ENCODE measurements at regions not wholly inside any gene's neighbourhood (a gene's known extent, or its start where the extent isn't known, plus 50 kb on each side); places are given as distances from the start of the nearest gene placed in this dataset.
"Not testable (repeated sequence)": the region's sequence is repeated elsewhere in the genome, so short reads cannot be mapped to it uniquely, and the experiment has no call there.

DNA sequence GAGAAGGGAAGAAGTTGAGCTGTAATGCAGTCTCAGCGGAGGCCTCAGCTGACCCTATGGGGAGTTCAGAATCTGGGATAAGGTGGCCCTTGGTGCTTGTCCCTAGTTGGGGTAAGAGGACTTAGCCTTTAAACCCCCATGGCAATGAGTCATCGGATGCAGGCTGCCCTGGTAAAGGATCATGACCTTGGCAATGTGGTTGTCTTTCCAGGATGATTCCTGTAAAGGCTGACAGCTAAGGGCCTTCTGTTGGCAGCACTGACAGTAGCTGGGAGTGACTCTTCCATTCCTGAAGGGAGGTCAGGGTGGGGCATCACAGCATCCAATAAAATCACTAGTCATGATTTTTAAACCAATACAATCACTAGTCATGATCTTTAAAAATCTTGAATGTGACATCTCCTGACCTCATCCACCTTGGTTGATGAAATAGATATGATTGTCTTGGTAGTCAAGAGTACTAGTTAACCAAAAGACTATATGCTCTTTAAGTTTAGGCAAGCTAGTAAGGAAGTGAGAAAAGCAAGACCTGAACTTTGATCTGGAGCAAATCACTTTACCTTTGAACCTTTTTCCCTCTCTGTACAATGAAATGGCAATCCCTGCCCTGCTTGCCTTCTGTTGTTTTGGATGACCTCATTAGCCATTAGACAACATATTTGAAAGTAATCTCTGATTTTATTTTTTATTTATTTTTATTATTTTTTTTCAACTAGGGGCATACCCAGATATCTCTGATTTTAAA, 71.3 kb upstream of the CACNA1D start:
- TF ChIP-seq, protein P1, sequence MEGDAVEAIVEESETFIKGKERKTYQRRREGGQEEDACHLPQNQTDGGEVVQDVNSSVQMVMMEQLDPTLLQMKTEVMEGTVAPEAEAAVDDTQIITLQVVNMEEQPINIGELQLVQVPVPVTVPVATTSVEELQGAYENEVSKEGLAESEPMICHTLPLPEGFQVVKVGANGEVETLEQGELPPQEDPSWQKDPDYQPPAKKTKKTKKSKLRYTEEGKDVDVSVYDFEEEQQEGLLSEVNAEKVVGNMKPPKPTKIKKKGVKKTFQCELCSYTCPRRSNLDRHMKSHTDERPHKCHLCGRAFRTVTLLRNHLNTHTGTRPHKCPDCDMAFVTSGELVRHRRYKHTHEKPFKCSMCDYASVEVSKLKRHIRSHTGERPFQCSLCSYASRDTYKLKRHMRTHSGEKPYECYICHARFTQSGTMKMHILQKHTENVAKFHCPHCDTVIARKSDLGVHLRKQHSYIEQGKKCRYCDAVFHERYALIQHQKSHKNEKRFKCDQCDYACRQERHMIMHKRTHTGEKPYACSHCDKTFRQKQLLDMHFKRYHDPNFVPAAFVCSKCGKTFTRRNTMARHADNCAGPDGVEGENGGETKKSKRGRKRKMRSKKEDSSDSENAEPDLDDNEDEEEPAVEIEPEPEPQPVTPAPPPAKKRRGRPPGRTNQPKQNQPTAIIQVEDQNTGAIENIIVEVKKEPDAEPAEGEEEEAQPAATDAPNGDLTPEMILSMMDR (IDR thresholded peaks at IDR 0.05; ENCODE audit: control extremely low read depth, extremely low read depth, low read depth, missing control alignments) = no peak
- no peak for DNase-seq (ENCODE audit: extremely low spot score)
- ChIA-PET POLR2A (no interaction called here), CTCF (no interaction called here)

DNA sequence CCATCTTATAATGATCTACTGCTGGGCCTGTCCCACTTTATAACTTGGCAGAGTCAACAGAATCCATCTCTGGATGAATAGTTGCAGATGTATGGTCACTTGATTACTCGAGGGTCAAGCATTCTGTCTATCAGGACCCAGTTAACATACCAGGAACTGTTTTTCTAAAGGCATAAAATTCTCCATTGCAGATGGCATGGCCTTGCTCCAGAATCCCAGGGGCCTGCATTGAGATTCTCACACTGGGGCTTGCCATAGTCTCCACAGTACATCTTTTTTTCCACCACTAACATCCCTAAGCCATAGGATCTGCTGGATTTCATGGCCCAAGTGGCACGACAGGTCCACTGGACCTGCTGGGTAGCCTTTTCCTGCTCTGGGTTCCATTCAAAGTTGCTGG, 68.5 kb upstream of the CACNA1D start:
- CTCF ChIA-PET = no interaction called here
- POLR2A ChIA-PET = no interaction called here
- TF ChIP-seq, protein P1 (IDR thresholded peaks at IDR 0.05; ENCODE audit: control extremely low read depth, extremely low read depth, low read depth, missing control alignments) = no peak
- DNase-seq (ENCODE audit: extremely low spot score) = no peak

DNA sequence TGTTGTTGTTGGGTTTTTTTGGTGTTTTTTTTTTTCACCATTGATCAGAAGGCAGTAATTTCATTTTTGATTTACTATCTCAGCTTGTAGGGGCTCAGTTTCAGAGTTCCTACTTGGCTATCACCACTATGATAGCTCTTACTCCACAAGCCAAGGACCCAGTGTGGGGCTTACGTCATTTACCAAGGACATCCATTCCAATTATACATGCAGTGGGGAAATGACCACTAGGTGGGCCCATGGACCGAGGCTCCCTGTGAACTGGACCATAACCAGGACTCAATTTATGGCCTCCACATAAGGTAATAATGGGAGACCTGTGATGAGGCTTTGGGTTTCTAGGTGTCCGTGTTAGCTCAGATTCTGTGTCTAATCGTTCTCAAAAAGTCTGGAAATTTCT, 67.5 kb upstream of the CACNA1D start:
- TF ChIP-seq, protein P1 (IDR thresholded peaks at IDR 0.05; ENCODE audit: control extremely low read depth, extremely low read depth, low read depth, missing control alignments) = no peak
- no peak for DNase-seq (ENCODE audit: extremely low spot score)
- ChIA-PET CTCF (interaction anchor here (1.4 kb wide), 2 partner anchors 42 to 74 kb away, joined by 3 read pairs; no protein-coding TSS in a partner anchor), POLR2A (no interaction called here)

DNA sequence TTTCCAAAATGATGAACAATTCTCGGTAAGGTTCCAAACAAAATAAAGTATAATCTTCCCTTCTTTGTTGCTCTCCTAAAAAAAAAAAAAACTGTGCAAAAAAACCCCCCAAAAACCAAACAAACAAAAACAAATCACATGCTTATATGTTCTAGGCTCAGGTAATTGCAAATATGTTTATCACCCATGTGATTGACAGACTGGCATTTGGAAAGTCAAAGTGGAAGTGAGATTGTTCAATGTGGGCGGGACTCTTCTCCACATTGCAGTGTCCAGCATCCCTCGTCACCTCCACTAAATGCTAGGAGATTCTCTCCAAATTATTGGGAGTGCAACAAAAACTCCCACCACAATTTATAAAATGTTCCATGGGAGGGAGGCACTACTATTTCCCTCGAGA, 57.6 kb upstream of the CACNA1D start:
- ChIA-PET POLR2A (no interaction called here), CTCF (no interaction called here)
- TF ChIP-seq, protein P1 (IDR thresholded peaks at IDR 0.05; ENCODE audit: control extremely low read depth, extremely low read depth, low read depth, missing control alignments) = no peak
- no peak for DNase-seq (ENCODE audit: extremely low spot score)

DNA sequence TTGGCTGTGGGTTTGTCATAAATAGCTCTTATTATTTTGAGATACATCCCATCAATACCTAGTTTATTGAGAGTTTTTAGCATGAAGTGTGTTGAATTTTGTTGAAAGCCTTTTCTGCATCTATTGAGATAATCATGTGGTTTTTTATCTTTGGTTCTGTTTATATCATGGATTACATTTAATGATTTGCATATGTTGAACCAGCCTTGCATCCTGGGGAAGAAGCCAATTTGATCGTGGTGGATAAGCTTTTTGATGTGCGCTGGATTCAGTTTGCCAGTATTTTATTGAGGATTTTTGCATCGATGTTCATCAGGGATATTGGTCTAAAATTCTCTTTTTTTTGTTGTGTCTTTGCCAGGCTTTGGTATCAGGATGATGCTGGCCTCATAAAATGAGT, 51.5 kb upstream of the CACNA1D start:
- CTCF ChIA-PET; POLR2A ChIA-PET; DNase-seq (ENCODE audit: extremely low spot score): not testable (repeated sequence)

Data from GM10248 (cell line).